CD14-positive monocyte (primary cell): ENCODE measurements at regions not wholly inside any gene's neighbourhood (a gene's known extent, or its start where the extent isn't known, plus 50 kb on each side); places are given as distances from the start of the nearest gene placed in this dataset.

Experiments
- DNase-seq, 3 donors: peaks; one replicate each; pipeline ENCODE4 v3.0.0-alpha.2; 2011 to 2022
- H2AFZ ChIP-seq: 2 replicates; pipeline ENCODE4 v1.6.0; 2012; ENCODE audit warnings: mild to moderate bottlenecking, low read depth, low read length, inconsistent platforms; ENCODE audit not compliant: insufficient read depth, poor library complexity, severe bottlenecking
- H3K27ac ChIP-seq, 2 donors: 1 replicate in 1 of 2; 2 replicates in 1 of 2; pipeline ENCODE4 v1.5.1; 2012 to 2013; ENCODE audit warnings: low read length in 2 of 2, control low read depth in 1 of 2, inconsistent platforms in 1 of 2, low read depth in 1 of 2, mild to moderate bottlenecking in 1 of 2
- H3K27me3 ChIP-seq, 2 donors: one replicate each; pipeline versions ENCODE4 v1.6.0 to v1.6.1; 2011 to 2013; ENCODE audit warnings: low read length in 2 of 2; ENCODE audit not compliant: control insufficient read depth in 2 of 2, insufficient read depth in 2 of 2
- H3K36me3 ChIP-seq, 2 donors: replicated peaks in 1 of 2; 1 replicate in 1 of 2; 2 replicates in 1 of 2; pipeline versions ENCODE4 v1.5.1 to v1.6.1; 2012 to 2013; ENCODE audit warnings: low read length in 2 of 2, control low read depth in 1 of 2, inconsistent platforms in 1 of 2, mild to moderate bottlenecking in 1 of 2; ENCODE audit not compliant: insufficient read depth in 2 of 2, control insufficient read depth in 1 of 2
- H3K4me1 ChIP-seq, 2 donors: 1 replicate in 1 of 2; 2 replicates in 1 of 2; pipeline versions ENCODE4 v1.5.1 to v1.6.1; 2012 to 2013; ENCODE audit warnings: low read length in 2 of 2, control low read depth in 1 of 2, inconsistent platforms in 1 of 2, mild to moderate bottlenecking in 1 of 2, moderate library complexity in 1 of 2; ENCODE audit not compliant: insufficient read depth in 2 of 2, control insufficient read depth in 1 of 2
- H3K4me2 ChIP-seq: replicated peaks from 2 replicates; pipeline ENCODE3; 2012; ENCODE audit warnings: low read length, moderate library complexity, mild to moderate bottlenecking; ENCODE audit not compliant: poor library complexity, severe bottlenecking; ENCODE audit errors: extremely low read depth
- H3K4me3 ChIP-seq, 3 experiments: fragments of 200-600 bp in 1 of 3; sonication (generic) in 1 of 3; replicated peaks in 1 of 3; 1 replicate in 2 of 3; 2 replicates in 1 of 3; pipeline ENCODE4 v1.5.1; 2011 to 2013; ENCODE audit warnings: low read length in 3 of 3, mild to moderate bottlenecking in 3 of 3, control low read depth in 2 of 3, low read depth in 2 of 3, inconsistent platforms in 1 of 3, moderate library complexity in 1 of 3
- H3K79me2 ChIP-seq: 2 replicates; pipeline ENCODE4 v1.6.0; 2012; ENCODE audit warnings: mild to moderate bottlenecking, control low read depth, inconsistent platforms, low read length, moderate library complexity; ENCODE audit not compliant: insufficient read depth
- H3K9ac ChIP-seq: 2 replicates; pipeline ENCODE4 v1.6.0; 2017; ENCODE audit warnings: low read length, mild to moderate bottlenecking; ENCODE audit not compliant: insufficient read depth, poor library complexity, severe bottlenecking
- H3K9me3 ChIP-seq, 2 donors: replicated peaks in 1 of 2; 1 replicate in 1 of 2; 2 replicates in 1 of 2; pipeline versions ENCODE4 v1.5.1 to v1.6.1; 2012 to 2013; ENCODE audit warnings: low read length in 2 of 2, control low read depth in 1 of 2; ENCODE audit not compliant: control insufficient read depth in 1 of 2, insufficient read depth in 1 of 2
- H4K20me1 ChIP-seq: 2 replicates; pipeline ENCODE4 v1.6.0; 2012; ENCODE audit warnings: mild to moderate bottlenecking, low read length, control low read depth, moderate library complexity; ENCODE audit not compliant: insufficient read depth
- H3K27ac Mint-ChIP-seq, 7 donors: one replicate each; pipeline ENCODE4 v1.8.0; 2020; ENCODE audit warnings: mild to moderate bottlenecking in 7 of 7, mixed read lengths in 7 of 7, moderate library complexity in 6 of 7, inconsistent platforms in 2 of 7
- H3K27me3 Mint-ChIP-seq, 3 donors: one replicate each; pipeline ENCODE4 v1.8.0; 2021 to 2022; ENCODE audit warnings: low read depth in 3 of 3, mild to moderate bottlenecking in 3 of 3, mixed read lengths in 3 of 3, moderate library complexity in 3 of 3, inconsistent platforms in 1 of 3
- H3K36me3 Mint-ChIP-seq, 2 donors: one replicate each; pipeline ENCODE4 v1.8.0; 2020; ENCODE audit warnings: mixed read lengths in 2 of 2, inconsistent platforms in 1 of 2, mild to moderate bottlenecking in 1 of 2
- H3K4me1 Mint-ChIP-seq: one replicate; pipeline ENCODE4 v1.8.0; 2020; ENCODE audit warnings: mild to moderate bottlenecking, mixed read lengths
- H3K4me3 Mint-ChIP-seq, 2 donors: one replicate each; pipeline ENCODE4 v1.8.0; 2020; ENCODE audit warnings: mild to moderate bottlenecking in 2 of 2, mixed read lengths in 2 of 2, moderate library complexity in 1 of 2
- H3K9me3 Mint-ChIP-seq, 7 donors: one replicate each; pipeline ENCODE4 v1.8.0; 2020 to 2022; ENCODE audit warnings: mixed read lengths in 7 of 7, mild to moderate bottlenecking in 6 of 7, moderate library complexity in 6 of 7, inconsistent platforms in 2 of 7
- WGBS: methylation state at CpG from one replicate; pipeline ENCODE4 v1.1.5; 2013; ENCODE audit warnings: missing lambda C conversion rate; ENCODE audit not compliant: insufficient coverage; 5-methylcytosine and 5-hydroxymethylcytosine counted together
- intact Hi-C, 2 donors: fragments of 100-400 bp; cut with micrococcal nuclease; formaldehyde crosslinking; loops; one replicate each; pipeline versions ENCODE4 v1.15.0 to v1.15.1; 2023
- TF ChIP-seq, protein P1 (sequence below): fragments of 200-600 bp; IDR thresholded peaks from one replicate; pipeline ENCODE4 v1.8.0; 2022; ENCODE audit warnings: antibody characterized with exemption, mild to moderate bottlenecking

DNA sequence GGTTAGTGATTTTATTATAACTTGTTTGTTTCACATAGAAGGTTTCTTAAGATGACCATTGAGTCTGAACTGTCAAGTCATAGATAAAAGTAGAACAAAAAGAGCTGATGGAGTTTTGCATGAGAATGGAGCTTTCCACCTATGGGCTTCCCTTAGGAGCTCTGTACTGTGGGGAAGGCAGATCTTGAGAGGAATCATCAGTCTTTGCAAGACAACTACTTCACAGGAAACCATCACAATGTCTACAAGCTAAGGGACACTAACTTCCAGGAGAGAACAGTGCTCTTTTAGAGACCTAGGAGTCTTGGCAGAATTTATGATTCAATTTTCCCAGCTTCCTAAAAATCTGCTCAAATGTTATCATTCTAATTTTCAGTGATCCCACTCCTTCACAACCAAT, 78.2 kb downstream of the FBXO5 start:
- H3K4me2 ChIP-seq, result no peak overlapping the region
- Mint-ChIP-seq H3K9me3 (peaks cover 0 to 3% (median 0%) of the 10 kb centered on the region in 7 donors), H3K27ac (no peak overlapping the region), H3K36me3 (no peaks in the 10 kb centered on the region), H3K4me3 (no peak overlapping the region), H3K4me1 (no peaks in the 10 kb centered on the region), H3K27me3 (peaks cover 3 to 6% (median 5%) of the 10 kb centered on the region in 3 donors)
- H3K9ac ChIP-seq, result no peak overlapping the region
- H3K79me2 ChIP-seq, result no peaks in the 10 kb centered on the region
- no peak overlapping the region for H2AFZ ChIP-seq
- H3K4me1 ChIP-seq, result no peaks in the 10 kb centered on the region
- H3K27me3 ChIP-seq, result no peaks in the 10 kb centered on the region
- intact Hi-C loops, result no loop called here
- no peak overlapping the region for H3K27ac ChIP-seq
- no peaks in the 10 kb centered on the region for H3K36me3 ChIP-seq
- DNase-seq, result no peak
- no peaks in the 10 kb centered on the region for H4K20me1 ChIP-seq
- TF ChIP-seq, protein P1, sequence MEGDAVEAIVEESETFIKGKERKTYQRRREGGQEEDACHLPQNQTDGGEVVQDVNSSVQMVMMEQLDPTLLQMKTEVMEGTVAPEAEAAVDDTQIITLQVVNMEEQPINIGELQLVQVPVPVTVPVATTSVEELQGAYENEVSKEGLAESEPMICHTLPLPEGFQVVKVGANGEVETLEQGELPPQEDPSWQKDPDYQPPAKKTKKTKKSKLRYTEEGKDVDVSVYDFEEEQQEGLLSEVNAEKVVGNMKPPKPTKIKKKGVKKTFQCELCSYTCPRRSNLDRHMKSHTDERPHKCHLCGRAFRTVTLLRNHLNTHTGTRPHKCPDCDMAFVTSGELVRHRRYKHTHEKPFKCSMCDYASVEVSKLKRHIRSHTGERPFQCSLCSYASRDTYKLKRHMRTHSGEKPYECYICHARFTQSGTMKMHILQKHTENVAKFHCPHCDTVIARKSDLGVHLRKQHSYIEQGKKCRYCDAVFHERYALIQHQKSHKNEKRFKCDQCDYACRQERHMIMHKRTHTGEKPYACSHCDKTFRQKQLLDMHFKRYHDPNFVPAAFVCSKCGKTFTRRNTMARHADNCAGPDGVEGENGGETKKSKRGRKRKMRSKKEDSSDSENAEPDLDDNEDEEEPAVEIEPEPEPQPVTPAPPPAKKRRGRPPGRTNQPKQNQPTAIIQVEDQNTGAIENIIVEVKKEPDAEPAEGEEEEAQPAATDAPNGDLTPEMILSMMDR, result no peak
- no peaks in the 10 kb centered on the region for H3K9me3 ChIP-seq
- H3K4me3 ChIP-seq, result no peak overlapping the region

DNA sequence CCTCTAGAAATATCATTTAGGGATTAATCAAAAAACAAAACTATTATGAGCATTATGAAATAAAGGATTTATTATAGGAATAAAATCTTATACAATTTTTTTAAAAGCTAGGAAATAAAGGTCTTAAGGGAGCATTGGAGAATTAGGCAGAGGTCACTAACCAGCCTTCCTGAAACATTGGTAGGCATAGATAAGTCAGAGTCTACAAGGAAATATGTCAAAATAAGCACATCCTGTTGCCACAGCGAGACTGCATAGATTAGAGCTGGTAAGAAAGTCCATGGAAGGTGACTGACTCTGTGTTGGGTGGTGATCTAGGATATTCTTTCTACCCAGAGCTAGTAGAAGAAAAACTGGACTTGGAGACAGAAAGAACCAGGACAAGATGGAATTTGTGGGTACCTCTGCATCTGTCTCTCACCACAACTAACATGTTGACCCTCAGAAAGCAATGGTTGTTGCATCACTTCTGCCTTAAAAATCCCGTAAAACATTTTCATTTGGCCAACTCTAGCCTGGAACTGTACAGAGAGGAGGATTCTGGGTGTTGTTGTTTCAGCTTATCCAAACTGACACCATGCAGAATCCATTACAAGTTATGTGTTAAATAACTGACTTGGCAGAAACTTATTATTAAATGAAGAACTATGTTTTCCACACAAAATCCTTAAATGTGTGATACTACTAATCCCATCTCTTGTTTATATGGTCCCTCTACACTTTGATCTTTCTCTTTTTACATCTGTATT, 77.1 kb downstream of the FBXO5 start:
- TF ChIP-seq, protein P1, result no peak
- Histone ChIP-seq H3K27me3 (no peaks in the 10 kb centered on the region), H3K4me1 (no peaks in the 10 kb centered on the region), H3K79me2 (no peaks in the 10 kb centered on the region), H3K36me3 (no peaks in the 10 kb centered on the region), H2AFZ (no peak overlapping the region), H3K9ac (no peak overlapping the region), H3K4me2 (no peak overlapping the region), H3K9me3 (no peaks in the 10 kb centered on the region), H3K4me3 (no peak overlapping the region), H4K20me1 (no peaks in the 10 kb centered on the region), H3K27ac (no peak overlapping the region)
- Mint-ChIP-seq H3K9me3 (peaks cover 0 to 3% (median 0%) of the 10 kb centered on the region in 7 donors), H3K36me3 (no peaks in the 10 kb centered on the region), H3K27ac (no peak overlapping the region), H3K27me3 (peaks cover 3 to 7% (median 6%) of the 10 kb centered on the region in 3 donors), H3K4me3 (no peak overlapping the region), H3K4me1 (no peaks in the 10 kb centered on the region)
- WGBS, result no CpG with 5 or more reads among the region's 2 CpGs
- no peak for DNase-seq
- intact Hi-C loops, result no loop called here
